A673 (cell line): ENCODE measurements at regions not wholly inside any gene's neighbourhood (a gene's known extent, or its start where the extent isn't known, plus 50 kb on each side); places are given as distances from the start of the nearest gene placed in this dataset.

Experiments used
- BruUV-seq: library from RNA; stranded (reverse); fragments of 400-500 nt; replicated peaks from 2 replicates; lab custom pipeline; 2021; lab: Mats Ljungman, UMichigan
- CTCF ChIA-PET: fragments of 300-600 bp; sonication (Branson Sonifier 250); formaldehyde crosslinking; loops from one replicate; lab custom pipeline; 2022; ENCODE audit warnings: antibody characterized with exemption; lab: Charles Lee
- POLR2A ChIA-PET: fragments of 300-600 bp; sonication (Branson Sonifier 250); formaldehyde crosslinking; loops from one replicate; lab custom pipeline; 2022; ENCODE audit warnings: antibody characterized with exemption; ENCODE audit not compliant: low non-redundant PET; lab: Charles Lee
- DNase-seq: peaks from one replicate; pipeline ENCODE4 v3.0.0-alpha.2; 2015; ENCODE audit warnings: low spot score
- H3K27ac ChIP-seq: fragments of 200-600 bp; sonication (generic); 2 replicates; pipeline ENCODE4 v1.5.1; 2016; ENCODE audit warnings: mixed run types, low read depth, mild to moderate bottlenecking, mixed read lengths, antibody characterized with exemption, low read length; ENCODE audit not compliant: poor library complexity, severe bottlenecking
- H3K27me3 ChIP-seq: fragments of 200-600 bp; sonication (generic); replicated peaks from 2 replicates; pipeline ENCODE4 v1.6.1; 2017; ENCODE audit warnings: mixed run types, low read depth, mild to moderate bottlenecking, mixed read lengths, antibody characterized with exemption, low read length; ENCODE audit not compliant: insufficient read depth, poor library complexity
- H3K36me3 ChIP-seq: fragments of 200-600 bp; sonication (generic); 2 replicates; pipeline ENCODE4 v1.6.1; 2016; ENCODE audit warnings: mixed run types, mild to moderate bottlenecking, mixed read lengths, antibody characterized with exemption, low read length; ENCODE audit not compliant: insufficient read depth, poor library complexity, severe bottlenecking
- H3K4me1 ChIP-seq: fragments of 200-600 bp; sonication (generic); 2 replicates; pipeline ENCODE4 v1.6.1; 2017; ENCODE audit warnings: mixed run types, mild to moderate bottlenecking, mixed read lengths, antibody characterized with exemption, low read length; ENCODE audit not compliant: insufficient read depth, poor library complexity, severe bottlenecking
- H3K4me3 ChIP-seq: fragments of 200-600 bp; sonication (generic); 2 replicates; pipeline ENCODE4 v1.5.1; 2016; ENCODE audit warnings: low read depth, mixed run types, mild to moderate bottlenecking, mixed read lengths, low read length; ENCODE audit not compliant: poor library complexity, severe bottlenecking
- H3K9me3 ChIP-seq: fragments of 200-600 bp; sonication (generic); 2 replicates; pipeline ENCODE4 v1.6.1; 2016; ENCODE audit warnings: mixed run types, low read depth, mild to moderate bottlenecking, mixed read lengths, antibody characterized with exemption, low read length; ENCODE audit not compliant: poor library complexity, severe bottlenecking
- EZH2 ChIP-seq: fragments of 200-600 bp; sonication (generic); IDR thresholded peaks from 2 replicates; pipeline ENCODE4 v1.6.1; 2017; ENCODE audit warnings: borderline replicate concordance, low read depth, mild to moderate bottlenecking, mixed read lengths, antibody characterized with exemption, low read length; ENCODE audit not compliant: poor library complexity, severe bottlenecking
- intact Hi-C: fragments of 100-400 bp; cut with micrococcal nuclease; formaldehyde crosslinking; loops from one replicate; pipeline ENCODE4 v1.10.0; 2022; ENCODE audit not compliant: unreplicated experiment
- TF ChIP-seq, protein P1 (sequence below): fragments of 300-800, 200-600 bp; sonication (generic); conservative IDR thresholded peaks from 2 replicates; pipeline ENCODE4 v1.5.1; 2017; ENCODE audit warnings: low read depth, mild to moderate bottlenecking, antibody characterized with exemption, low read length, moderate library complexity, mixed read lengths

DNA sequence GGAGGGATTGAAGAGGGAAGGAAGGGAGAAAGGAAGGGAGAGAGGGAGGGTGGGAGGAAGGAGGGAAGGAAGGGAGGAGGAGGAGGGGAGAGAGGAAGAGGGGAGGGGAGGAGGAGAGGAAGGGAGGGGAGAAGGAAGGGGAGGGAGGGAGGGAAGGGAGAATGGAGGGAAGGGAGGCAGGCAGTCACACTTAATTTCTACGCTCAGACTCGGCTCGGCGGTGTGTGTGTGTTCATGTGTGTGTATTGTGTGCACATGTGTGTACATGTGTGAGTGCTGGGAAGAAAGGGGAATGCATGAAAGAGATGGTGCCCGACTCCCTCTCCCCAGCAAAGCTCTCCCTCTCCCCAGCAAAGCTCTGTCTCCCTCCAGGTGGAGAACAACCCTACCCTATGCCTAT lies 79.1 kb upstream of the AFDN start:
- Histone ChIP-seq H3K36me3 (no peaks in the 10 kb centered on the region), H3K4me1 (no peaks in the 10 kb centered on the region), H3K27me3 (no peaks in the 10 kb centered on the region), H3K9me3 (no peaks in the 10 kb centered on the region), H3K27ac (no peak overlapping the region), H3K4me3 (no peak overlapping the region)
- TF ChIP-seq, protein P1, sequence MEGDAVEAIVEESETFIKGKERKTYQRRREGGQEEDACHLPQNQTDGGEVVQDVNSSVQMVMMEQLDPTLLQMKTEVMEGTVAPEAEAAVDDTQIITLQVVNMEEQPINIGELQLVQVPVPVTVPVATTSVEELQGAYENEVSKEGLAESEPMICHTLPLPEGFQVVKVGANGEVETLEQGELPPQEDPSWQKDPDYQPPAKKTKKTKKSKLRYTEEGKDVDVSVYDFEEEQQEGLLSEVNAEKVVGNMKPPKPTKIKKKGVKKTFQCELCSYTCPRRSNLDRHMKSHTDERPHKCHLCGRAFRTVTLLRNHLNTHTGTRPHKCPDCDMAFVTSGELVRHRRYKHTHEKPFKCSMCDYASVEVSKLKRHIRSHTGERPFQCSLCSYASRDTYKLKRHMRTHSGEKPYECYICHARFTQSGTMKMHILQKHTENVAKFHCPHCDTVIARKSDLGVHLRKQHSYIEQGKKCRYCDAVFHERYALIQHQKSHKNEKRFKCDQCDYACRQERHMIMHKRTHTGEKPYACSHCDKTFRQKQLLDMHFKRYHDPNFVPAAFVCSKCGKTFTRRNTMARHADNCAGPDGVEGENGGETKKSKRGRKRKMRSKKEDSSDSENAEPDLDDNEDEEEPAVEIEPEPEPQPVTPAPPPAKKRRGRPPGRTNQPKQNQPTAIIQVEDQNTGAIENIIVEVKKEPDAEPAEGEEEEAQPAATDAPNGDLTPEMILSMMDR: no peak
- no peak for TF ChIP-seq EZH2
- no TSS peak for BruUV-seq
- POLR2A ChIA-PET: no interaction called here
- intact Hi-C loops: no loop called here
- CTCF ChIA-PET: no interaction called here
- DNase-seq: no peak

DNA sequence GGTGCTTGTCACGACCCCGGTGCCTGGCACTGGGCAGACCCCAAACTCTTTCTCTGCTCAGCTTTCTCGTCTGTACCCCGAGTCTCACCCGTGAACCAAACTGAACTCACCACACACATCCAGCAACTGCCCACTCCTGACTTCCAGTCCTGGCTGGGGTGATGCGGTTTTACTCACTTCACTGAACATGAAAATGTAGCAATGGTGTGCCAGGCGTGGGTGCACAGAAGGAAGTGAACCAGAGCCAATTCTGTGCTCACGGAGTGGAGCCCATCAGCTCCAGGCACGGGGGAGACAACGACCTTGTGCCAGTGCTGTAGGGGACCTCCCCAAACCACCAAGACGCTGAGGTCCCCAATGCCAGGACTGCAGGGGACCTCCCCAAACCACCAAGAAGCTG lies 78.7 kb upstream of the AFDN start:
- TF ChIP-seq, protein P1: no peak
- TF ChIP-seq EZH2: no peak
- Histone ChIP-seq H3K36me3 (no peaks in the 10 kb centered on the region), H3K4me3 (no peak overlapping the region), H3K27ac (no peak overlapping the region), H3K9me3 (no peaks in the 10 kb centered on the region), H3K27me3 (no peaks in the 10 kb centered on the region), H3K4me1 (no peaks in the 10 kb centered on the region)
- BruUV-seq: no TSS peak
- ChIA-PET CTCF (no interaction called here), POLR2A (no interaction called here)
- no peak for DNase-seq
- intact Hi-C loops: no loop called here

DNA sequence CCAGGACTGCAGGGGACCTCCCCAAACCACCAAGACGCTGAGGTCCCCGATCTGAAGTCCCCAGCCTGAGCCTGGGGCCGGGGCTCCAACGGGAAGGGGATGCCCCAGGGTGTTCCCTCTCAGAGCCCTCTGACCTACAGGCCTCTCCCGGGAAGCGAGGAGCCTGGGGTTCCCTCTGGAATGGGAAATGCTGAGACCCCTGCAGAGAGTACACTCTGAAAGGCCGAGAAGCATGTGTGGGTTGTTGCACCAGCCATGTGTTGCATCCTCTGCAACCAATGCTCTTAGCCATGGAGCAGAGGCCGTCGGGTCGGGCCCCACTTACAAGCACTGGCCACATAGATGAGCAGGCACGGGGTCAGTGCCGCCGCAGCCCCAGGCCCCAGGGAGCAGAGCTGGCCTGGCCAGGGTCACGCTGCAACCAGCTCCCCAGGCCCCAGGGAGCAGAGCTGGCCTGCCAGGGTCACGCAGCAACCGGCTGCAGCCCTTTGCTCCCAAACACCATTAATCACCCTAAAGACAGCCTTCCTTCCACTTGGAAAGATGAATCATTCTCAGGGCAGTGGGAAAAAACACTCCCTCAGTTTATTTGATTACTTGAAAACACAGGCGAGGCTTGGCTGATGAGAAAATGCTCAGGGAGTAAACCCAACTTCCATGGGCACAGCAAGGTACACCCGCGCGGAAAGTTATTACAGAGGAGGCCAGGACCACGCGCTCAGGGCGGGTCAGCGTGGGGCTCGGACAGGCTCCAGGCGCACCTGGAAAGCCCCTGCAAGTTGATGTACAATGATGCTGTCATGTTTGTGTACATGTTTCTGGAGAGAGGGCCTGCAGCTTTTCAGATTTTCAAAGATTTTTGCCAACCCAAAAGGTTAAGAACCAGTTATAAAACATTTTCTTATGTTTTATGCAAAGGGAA lies 78.0 kb upstream of the AFDN start:
- Histone ChIP-seq H3K4me1 (no peaks in the 10 kb centered on the region), H3K27ac (no peak overlapping the region), H3K4me3 (no peak overlapping the region), H3K27me3 (no peaks in the 10 kb centered on the region), H3K9me3 (no peaks in the 10 kb centered on the region), H3K36me3 (no peaks in the 10 kb centered on the region)
- TF ChIP-seq, protein P1: no peak
- TF ChIP-seq EZH2: no peak
- intact Hi-C loops: no loop called here
- BruUV-seq: no TSS peak
- no peak for DNase-seq
- POLR2A ChIA-PET: no interaction called here
- CTCF ChIA-PET: no interaction called here
